SK-N-SH (cell line): ENCODE measurements at regions not wholly inside any gene's neighbourhood (a gene's known extent, or its start where the extent isn't known, plus 50 kb on each side); places are given as distances from the start of the nearest gene placed in this dataset.

Experiments
- CTCF ChIA-PET: fragments of 300-600, 350-600 bp; formaldehyde crosslinking; extraction: SDS; loops from one replicate; lab custom pipeline; 2021; lab: Yijun Ruan, JAX
- POLR2A ChIA-PET: fragments of 350-600 bp; sonication (Branson Sonifier 250); formaldehyde crosslinking; extraction: SDS; loops from one replicate; lab custom pipeline; 2020; ENCODE audit warnings: antibody characterized with exemption, inconsistent platforms; lab: Yijun Ruan, JAX
- DNase-seq: peaks from one replicate; pipeline ENCODE4 v3.0.0; 2012
- H2AFZ ChIP-seq: fragments of 200-600 bp; sonication (generic); 2 replicates; pipeline ENCODE4 v1.8.1; 2016; ENCODE audit warnings: antibody characterized with exemption, mild to moderate bottlenecking, low read depth
- H3F3A ChIP-seq: fragments of 200-600 bp; sonication (generic); replicated peaks from 2 replicates; pipeline ENCODE3; 2016; ENCODE audit warnings: antibody characterized with exemption, mild to moderate bottlenecking; ENCODE audit not compliant: insufficient read depth
- H3K27ac ChIP-seq, 2 experiments: fragments of 200-500 bp in 1 of 2; fragments of 200-600 bp in 1 of 2; sonication (Bioruptor generic) in 1 of 2; sonication (generic), shearing (Covaris generic) in 1 of 2; 2 replicates each; pipeline versions ENCODE4 v1.5.1 to v1.6.1; 2014 to 2016; ENCODE audit warnings: low read depth in 2 of 2, inconsistent platforms in 1 of 2, low read length in 1 of 2, mild to moderate bottlenecking in 1 of 2, mixed read lengths in 1 of 2
- H3K27me3 ChIP-seq: fragments of 200-600 bp; sonication (generic), shearing (Covaris generic); 2 replicates; pipeline ENCODE4 v1.6.1; 2016; ENCODE audit warnings: mixed run types; ENCODE audit not compliant: insufficient read depth
- H3K36me3 ChIP-seq, 2 experiments: fragments of 200-500 bp in 1 of 2; fragments of 200-600 bp in 1 of 2; sonication (Bioruptor generic) in 1 of 2; sonication (generic) in 1 of 2; replicated peaks in 1 of 2; 2 replicates each; pipeline versions ENCODE3 to v1.5.1; 2014 to 2016; ENCODE audit warnings: low read length in 1 of 2, mild to moderate bottlenecking in 1 of 2; ENCODE audit not compliant: insufficient read depth in 2 of 2, control insufficient read depth in 1 of 2
- H3K4me1 ChIP-seq, 2 experiments: fragments of 200-500 bp in 1 of 2; fragments of 200-600 bp in 1 of 2; sonication (Bioruptor generic) in 1 of 2; sonication (generic), shearing (Covaris generic) in 1 of 2; 2 replicates each; pipeline versions ENCODE4 v1.5.1 to v1.6.1; 2014 to 2016; ENCODE audit warnings: low read depth in 1 of 2, low read length in 1 of 2, mixed run types in 1 of 2; ENCODE audit not compliant: insufficient read depth in 2 of 2, control insufficient read depth in 1 of 2
- H3K4me2 ChIP-seq: fragments of 200-600 bp; sonication (generic), shearing (Covaris generic); 2 replicates; pipeline ENCODE4 v1.6.1; 2017; ENCODE audit warnings: mixed run types
- H3K4me3 ChIP-seq, 2 experiments: fragments of 200-500 bp in 1 of 2; fragments of 200-600 bp in 1 of 2; sonication (Bioruptor generic) in 1 of 2; sonication (generic), shearing (Covaris generic) in 1 of 2; 2 replicates each; pipeline versions ENCODE4 v1.5.1 to v1.8.1; 2014 to 2016; ENCODE audit warnings: low read depth in 2 of 2, inconsistent platforms in 1 of 2, low read length in 1 of 2, mild to moderate bottlenecking in 1 of 2, mixed read lengths in 1 of 2, moderate library complexity in 1 of 2
- H3K79me2 ChIP-seq: fragments of 200-600 bp; sonication (generic); 2 replicates; pipeline ENCODE4 v1.8.1; 2017; ENCODE audit warnings: mild to moderate bottlenecking; ENCODE audit not compliant: insufficient read depth
- H3K9ac ChIP-seq: fragments of 200-600 bp; sonication (generic); 2 replicates; pipeline ENCODE4 v1.6.1; 2017; ENCODE audit warnings: mixed run types
- H3K9me2 ChIP-seq: fragments of 200-600 bp; sonication (generic); 2 replicates; pipeline ENCODE4 v1.6.1; 2017; ENCODE audit warnings: mixed run types
- H3K9me3 ChIP-seq: fragments of 200-600 bp; sonication (generic); 2 replicates; pipeline ENCODE4 v1.6.1; 2017; ENCODE audit warnings: mixed run types, mild to moderate bottlenecking, moderate library complexity
- H4K20me1 ChIP-seq: fragments of 200-600 bp; sonication (generic); 2 replicates; pipeline ENCODE4 v1.6.1; 2017; ENCODE audit warnings: mild to moderate bottlenecking, mixed run types; ENCODE audit not compliant: insufficient read depth
- ELF1 ChIP-seq: IDR thresholded peaks from 2 replicates; pipeline ENCODE4 v1.4.0; 2012
- EZH2phosphoT487 ChIP-seq: fragments of 200-600 bp; sonication (generic); IDR thresholded peaks from 2 replicates; pipeline ENCODE4 v1.6.1; 2017; ENCODE audit warnings: low read depth, mixed run types, mild to moderate bottlenecking, antibody characterized with exemption, moderate library complexity, borderline replicate concordance
- FOXM1 ChIP-seq: IDR thresholded peaks from 2 replicates; pipeline ENCODE4 v1.4.0; 2012; ENCODE audit warnings: low read depth, mild to moderate bottlenecking
- GABPA ChIP-seq: IDR thresholded peaks from 2 replicates; pipeline ENCODE4 v1.4.0; 2012; ENCODE audit warnings: low read depth, mild to moderate bottlenecking
- JUND ChIP-seq: IDR thresholded peaks from 2 replicates; pipeline ENCODE4 v1.4.0; 2012
- MEF2A ChIP-seq: IDR thresholded peaks from 2 replicates; pipeline ENCODE4 v1.4.0; 2012; ENCODE audit warnings: low read depth, borderline replicate concordance
- MXI1 ChIP-seq: IDR thresholded peaks from 2 replicates; pipeline ENCODE4 v1.6.1; 2012; ENCODE audit warnings: mild to moderate bottlenecking, low read depth, low read length, improper control_type of control experiment
- NFIC ChIP-seq: IDR thresholded peaks from 2 replicates; pipeline ENCODE4 v1.4.0; 2012; ENCODE audit warnings: borderline replicate concordance
- NRF1 ChIP-seq: IDR thresholded peaks from 2 replicates; pipeline ENCODE4 v1.6.1; 2012; ENCODE audit warnings: low read depth, mild to moderate bottlenecking, low read length
- RAD21 ChIP-seq: IDR thresholded peaks from 2 replicates; pipeline ENCODE4 v1.6.1; 2012; ENCODE audit warnings: mild to moderate bottlenecking, low read length
- RCOR1 ChIP-seq: fragments of 150-350 bp; IDR thresholded peaks from 2 replicates; pipeline ENCODE4 v1.6.1; 2017; ENCODE audit warnings: antibody characterized with exemption, low read length
- RXRA ChIP-seq: IDR thresholded peaks from 2 replicates; pipeline ENCODE4 v1.4.0; 2012; ENCODE audit warnings: low read depth, mild to moderate bottlenecking, borderline replicate concordance
- SIN3A ChIP-seq: IDR thresholded peaks from 2 replicates; pipeline ENCODE4 v1.6.1; 2012; ENCODE audit warnings: low read depth, mild to moderate bottlenecking, low read length, moderate library complexity, borderline replicate concordance
- TEAD4 ChIP-seq: IDR thresholded peaks from 2 replicates; pipeline ENCODE4 v1.4.0; 2012; ENCODE audit warnings: mild to moderate bottlenecking, borderline replicate concordance; ENCODE audit not compliant: insufficient read depth
- WGBS: methylation state at CpG from one replicate; pipeline ENCODE4 v1.1.6; 2017; ENCODE audit warnings: low lambda C conversion rate; 5-methylcytosine and 5-hydroxymethylcytosine counted together
- TF ChIP-seq, protein P1 (sequence below): fragments of 150-350 bp; IDR thresholded peaks from 2 replicates; pipeline ENCODE4 v1.6.1; 2016; ENCODE audit warnings: mild to moderate bottlenecking, low read depth, low read length
- TF ChIP-seq, protein P2 (sequence below): IDR thresholded peaks from 2 replicates; pipeline ENCODE4 v1.4.0; 2012; ENCODE audit warnings: low read depth
- TF ChIP-seq, protein P3 (sequence below): IDR thresholded peaks from 2 replicates; pipeline ENCODE4 v1.4.0; 2012; ENCODE audit warnings: low read depth, borderline replicate concordance

DNA sequence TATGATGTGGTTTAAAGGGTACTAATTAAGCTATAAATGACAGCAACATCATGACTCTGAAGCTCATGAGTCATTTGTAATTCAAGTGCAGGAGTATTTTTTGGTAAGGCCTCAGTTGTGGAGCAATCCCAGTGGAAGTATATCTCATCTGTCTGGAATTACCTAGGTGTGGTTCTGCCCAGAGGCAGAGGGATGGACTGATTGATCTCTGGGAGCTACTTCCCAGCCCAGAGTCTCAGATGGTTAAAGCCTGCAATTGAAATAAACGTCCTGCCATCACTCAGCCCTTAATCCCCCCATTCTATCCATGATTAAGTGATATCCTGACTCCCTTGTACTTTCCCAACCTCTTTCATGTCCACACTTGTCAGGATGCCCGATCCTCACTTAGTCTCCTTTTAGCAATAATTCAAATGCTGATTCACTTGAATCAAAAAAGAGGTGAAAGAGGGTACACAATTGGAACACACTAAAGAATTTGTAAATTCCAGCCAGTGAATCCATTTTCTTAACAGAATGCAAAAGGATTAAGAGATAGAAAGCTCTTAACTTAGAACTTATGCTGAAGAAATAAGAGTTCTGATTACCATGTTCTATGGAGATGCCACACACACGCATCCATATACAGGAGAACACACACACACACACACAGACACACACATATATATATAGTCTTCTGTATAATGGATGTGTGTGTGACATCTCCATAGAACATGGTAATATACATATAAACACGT is 664.4 kb downstream of the NYAP2 start (continued):
- TF ChIP-seq JUND, result peak; percentile 48; the same call in 1 of the 2 replicates
- no peak for TF ChIP-seq MEF2A
- no peak for TF ChIP-seq GABPA
- TF ChIP-seq, protein P1, sequence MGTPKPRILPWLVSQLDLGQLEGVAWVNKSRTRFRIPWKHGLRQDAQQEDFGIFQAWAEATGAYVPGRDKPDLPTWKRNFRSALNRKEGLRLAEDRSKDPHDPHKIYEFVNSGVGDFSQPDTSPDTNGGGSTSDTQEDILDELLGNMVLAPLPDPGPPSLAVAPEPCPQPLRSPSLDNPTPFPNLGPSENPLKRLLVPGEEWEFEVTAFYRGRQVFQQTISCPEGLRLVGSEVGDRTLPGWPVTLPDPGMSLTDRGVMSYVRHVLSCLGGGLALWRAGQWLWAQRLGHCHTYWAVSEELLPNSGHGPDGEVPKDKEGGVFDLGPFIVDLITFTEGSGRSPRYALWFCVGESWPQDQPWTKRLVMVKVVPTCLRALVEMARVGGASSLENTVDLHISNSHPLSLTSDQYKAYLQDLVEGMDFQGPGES, result no peak
- TF ChIP-seq NRF1, result no peak
- no peak for TF ChIP-seq FOXM1
- no peak for TF ChIP-seq EZH2phosphoT487
- TF ChIP-seq ELF1, result no peak
- TF ChIP-seq, protein P2, sequence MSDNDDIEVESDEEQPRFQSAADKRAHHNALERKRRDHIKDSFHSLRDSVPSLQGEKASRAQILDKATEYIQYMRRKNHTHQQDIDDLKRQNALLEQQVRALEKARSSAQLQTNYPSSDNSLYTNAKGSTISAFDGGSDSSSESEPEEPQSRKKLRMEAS, result no peak
- TF ChIP-seq RCOR1, result no peak
- TF ChIP-seq, all 33 proteins: peak for 5

DNA sequence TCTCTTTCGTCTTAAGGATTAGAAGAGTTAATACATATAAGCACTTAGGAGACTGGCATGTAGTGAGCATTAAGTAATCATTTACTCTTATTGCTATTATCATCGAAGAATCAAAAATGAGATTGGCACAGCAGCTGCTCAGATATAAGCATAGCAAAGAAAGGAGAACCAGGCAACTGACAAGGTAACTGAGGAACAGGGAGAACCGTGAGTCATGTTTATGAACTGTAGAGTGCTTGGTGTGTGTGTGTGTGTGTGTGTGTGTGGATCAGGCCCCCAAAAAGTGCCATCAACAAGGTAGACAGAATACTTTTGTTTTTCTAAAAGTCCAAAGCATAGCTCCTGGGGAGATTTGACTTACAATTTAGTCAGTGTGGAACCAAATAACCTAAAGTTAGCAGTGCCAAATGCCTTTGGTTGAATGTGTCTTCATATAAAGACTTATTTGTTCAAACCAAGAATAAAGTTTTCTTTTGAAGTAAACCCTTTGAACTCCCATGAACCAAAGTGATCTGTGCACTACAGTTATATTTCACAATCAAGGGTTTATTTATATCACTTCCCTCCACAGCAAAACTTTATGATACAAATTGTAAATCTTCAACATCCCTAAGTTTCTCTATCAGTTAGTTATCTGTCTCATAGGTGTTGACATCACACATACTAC is 660.6 kb downstream of the NYAP2 start:
- no peak for DNase-seq
- H3K79me2 ChIP-seq, result no peaks in the 10 kb centered on the region
- ChIA-PET POLR2A (no interaction called here), CTCF (no interaction called here)
- no peaks in the 10 kb centered on the region for H3K27me3 ChIP-seq
- no peaks in the 10 kb centered on the region for H3K4me1 ChIP-seq
- no peak overlapping the region for H2AFZ ChIP-seq
- no peak overlapping the region for H3K9ac ChIP-seq
- no peak overlapping the region for H3K27ac ChIP-seq
- no peaks in the 10 kb centered on the region for H3K36me3 ChIP-seq
- TF ChIP-seq TEAD4, result no peak
- no peak for TF ChIP-seq MXI1
- TF ChIP-seq RCOR1, result no peak
- TF ChIP-seq, protein P3, sequence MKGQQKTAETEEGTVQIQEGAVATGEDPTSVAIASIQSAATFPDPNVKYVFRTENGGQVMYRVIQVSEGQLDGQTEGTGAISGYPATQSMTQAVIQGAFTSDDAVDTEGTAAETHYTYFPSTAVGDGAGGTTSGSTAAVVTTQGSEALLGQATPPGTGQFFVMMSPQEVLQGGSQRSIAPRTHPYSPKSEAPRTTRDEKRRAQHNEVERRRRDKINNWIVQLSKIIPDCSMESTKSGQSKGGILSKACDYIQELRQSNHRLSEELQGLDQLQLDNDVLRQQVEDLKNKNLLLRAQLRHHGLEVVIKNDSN, result no peak
- TF ChIP-seq SIN3A, result no peak
- TF ChIP-seq RAD21, result no peak
- TF ChIP-seq, protein P2, result no peak
- no peak for TF ChIP-seq RXRA
- TF ChIP-seq NFIC, result no peak
- H4K20me1 ChIP-seq, result no peaks in the 10 kb centered on the region
- no peak overlapping the region for H3K4me3 ChIP-seq
- H3K9me3 ChIP-seq, result no peaks in the 10 kb centered on the region
- H3K9me2 ChIP-seq, result no peaks in the 10 kb centered on the region
- no peak overlapping the region for H3K4me2 ChIP-seq
- WGBS, result 27% methylated on average over 3 of the region's 3 CpGs
- H3F3A ChIP-seq, result no peaks in the 10 kb centered on the region
